Fibroblast of peridontal ligament (primary cell): ENCODE measurements at regions not wholly inside any gene's neighbourhood (a gene's known extent, or its start where the extent isn't known, plus 50 kb on each side); places are given as distances from the start of the nearest gene placed in this dataset.

Source experiments
- DNase-seq: peaks from one replicate; pipeline ENCODE4 v3.0.0-alpha.2; 2010; ENCODE audit errors: extremely low read depth

GRCh38 chr1:218575079-218575478 lies 229.9 kb downstream of the TGFB2 start:
- no peak for DNase-seq

GRCh38 chr1:218575856-218576255 lies 230.7 kb downstream of the TGFB2 start:
- no peak for DNase-seq

GRCh38 chr1:218582646-218583045 lies 237.5 kb downstream of the TGFB2 start:
- no peak for DNase-seq

- no peak for DNase-seq
These were observed 239.5 kb downstream of the TGFB2 start for GRCh38 chr1:218584418-218585155.

DNA sequence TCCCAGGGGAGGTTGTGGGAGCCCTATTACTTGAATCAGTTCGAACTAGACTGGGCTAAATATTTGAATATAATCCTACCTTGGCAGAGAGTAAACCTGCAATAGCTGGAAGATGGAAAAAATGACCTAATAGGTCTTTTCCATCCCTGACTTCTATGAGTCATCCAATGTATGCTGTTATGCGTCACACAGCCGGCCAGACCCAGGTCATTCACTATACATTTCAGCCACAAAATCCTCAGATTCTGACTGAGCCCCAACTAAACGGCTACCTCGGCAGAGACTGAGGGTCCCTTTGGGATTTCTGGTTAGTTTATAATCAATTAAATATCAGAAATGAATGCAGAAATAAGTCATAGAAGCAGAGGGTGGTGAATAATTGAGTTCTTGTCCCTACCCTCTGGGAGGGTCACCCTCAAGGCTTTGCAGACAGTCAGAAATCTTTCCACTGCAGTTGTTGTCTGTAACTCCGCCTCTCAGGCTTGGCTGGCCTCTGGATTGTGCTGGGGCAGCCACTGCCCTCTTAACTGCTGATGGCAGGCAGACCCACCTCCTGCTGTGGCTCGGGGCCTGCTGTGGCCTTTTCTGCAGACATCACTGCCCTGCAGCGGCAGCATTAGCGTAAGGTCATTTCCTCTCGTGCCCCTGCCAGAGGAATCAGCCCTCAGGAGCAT lies 240.5 kb downstream of the TGFB2 start:
- peak; percentile 64 for DNase-seq

DNA sequence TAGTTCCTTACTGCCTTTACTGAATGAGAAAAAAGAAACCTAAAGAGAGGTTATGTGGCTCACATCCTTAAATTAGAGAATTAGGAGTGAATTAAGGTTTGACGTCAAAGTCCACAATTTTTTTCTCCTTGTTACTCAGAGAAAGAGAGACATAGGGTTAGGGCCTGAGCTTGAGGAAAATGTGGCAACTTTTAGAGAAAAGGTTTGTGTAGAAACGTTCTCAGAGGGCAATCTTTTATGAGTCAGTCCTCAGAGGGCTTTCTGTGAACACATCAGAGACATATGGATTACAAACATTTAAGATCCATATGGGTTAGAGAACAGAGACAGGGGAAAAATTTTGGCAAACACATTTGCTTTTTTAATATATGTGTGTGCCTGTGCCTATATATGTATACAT lies 242.8 kb downstream of the TGFB2 start:
- DNase-seq = peak; percentile 29

DNA sequence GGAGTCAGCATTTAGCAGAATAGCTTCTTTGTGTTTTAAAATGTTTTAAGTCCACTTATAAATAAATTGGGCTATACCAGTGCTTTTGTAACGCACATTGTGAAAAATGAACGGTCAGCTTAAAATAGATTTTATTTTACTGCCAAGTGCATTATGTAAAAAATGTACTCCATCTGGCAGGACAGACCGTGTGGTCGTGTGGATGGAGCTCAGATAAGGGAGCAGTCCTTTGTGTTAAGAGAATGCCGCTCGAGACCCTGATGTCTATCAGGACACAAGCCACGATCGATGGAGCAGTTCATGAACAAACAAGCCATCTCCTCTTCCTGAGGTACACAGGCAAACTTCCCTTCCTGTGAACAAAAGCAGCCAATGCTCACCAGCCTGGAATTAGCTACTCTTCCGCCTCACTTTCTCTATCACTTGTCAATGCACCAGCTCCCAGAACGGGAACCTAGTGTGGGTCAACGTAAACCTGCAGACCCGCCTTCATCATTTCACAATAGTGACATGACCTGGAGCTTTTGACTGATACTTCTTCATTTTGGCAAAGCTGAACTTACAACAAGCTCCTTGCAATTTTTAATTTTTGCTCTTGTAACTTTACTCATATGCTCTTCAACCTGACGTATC lies 243.5 kb downstream of the TGFB2 start:
- DNase-seq = no peak

DNA sequence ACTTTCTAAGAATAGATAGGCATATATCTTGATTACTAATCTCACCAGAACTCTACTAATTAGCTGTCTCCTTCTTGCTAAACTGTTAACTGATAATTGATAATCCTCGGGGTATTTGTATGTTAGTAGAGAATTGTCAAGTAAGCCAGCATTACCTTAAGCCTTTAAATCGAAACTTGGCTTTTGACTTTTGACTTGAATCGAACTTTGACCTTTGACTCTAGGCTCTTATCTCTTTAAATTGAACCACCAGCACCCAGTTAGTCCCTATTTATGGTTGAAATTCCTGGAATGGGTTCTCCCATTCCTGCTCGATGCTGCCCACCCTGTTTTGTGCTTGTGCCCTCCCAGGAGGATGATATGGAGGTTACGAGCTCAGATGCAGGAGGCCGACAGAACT lies 244.4 kb downstream of the TGFB2 start:
- no peak for DNase-seq

DNA sequence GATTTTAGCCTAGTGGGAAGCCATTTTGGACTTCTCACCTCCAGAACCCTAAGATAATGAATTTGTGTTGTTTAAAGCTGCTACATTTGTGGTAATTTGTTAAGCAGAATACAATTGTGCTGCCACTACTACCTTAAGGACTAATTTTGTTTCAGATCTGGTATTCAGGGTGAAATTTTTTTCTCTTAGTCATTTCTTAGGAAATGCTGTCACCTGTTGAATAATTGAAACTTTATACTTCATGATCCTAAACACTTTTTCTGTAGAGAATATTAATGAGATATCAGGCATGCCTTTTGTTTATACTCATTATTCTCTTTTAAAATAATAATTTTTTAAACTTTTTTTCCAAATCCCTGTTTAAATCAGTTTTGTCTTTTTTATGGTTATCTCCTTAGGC lies 246.8 kb downstream of the TGFB2 start:
- DNase-seq = no peak

GRCh38 chr1:218592688-218593087 lies 247.6 kb downstream of the TGFB2 start:
- DNase-seq = peak; percentile 24

DNA sequence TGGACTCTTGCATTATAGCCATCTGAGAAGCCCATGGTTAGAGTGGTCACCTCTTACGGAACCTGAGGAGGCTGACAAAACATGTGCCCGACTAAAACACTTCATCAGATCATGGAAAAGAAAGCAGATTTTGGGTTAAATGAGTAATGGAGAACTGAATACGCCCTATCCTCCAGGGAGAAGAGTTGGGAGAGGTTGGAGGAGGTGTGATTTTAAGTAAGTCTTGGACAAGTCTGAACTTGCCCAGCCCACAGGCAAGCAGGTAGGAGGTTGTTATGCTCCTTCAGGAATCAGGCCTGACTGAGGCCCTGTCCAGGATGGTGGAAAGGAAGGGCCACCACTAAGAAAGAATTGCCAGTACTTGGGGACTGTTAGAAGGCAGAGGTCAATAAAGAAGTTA lies 255.8 kb downstream of the TGFB2 start:
- no peak for DNase-seq

DNA sequence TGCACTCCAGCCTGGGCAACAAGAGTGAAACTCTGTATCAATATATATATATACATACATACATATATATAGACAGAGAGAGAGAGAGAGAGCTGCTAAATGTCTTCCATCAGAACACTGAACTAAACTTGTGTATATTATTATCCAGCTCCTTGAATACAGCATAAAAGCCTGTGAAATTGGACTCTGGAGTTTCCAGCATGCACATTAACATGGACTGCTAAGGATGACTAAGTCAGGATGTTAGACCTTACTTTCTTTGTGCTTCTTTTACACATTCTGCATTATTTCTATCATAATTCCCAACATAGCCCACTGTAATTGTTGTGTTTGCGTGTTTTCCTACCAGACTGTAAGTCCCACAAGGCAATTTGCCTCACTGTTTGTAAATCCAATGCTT lies 259.1 kb downstream of the TGFB2 start:
- no peak for DNase-seq

DNA sequence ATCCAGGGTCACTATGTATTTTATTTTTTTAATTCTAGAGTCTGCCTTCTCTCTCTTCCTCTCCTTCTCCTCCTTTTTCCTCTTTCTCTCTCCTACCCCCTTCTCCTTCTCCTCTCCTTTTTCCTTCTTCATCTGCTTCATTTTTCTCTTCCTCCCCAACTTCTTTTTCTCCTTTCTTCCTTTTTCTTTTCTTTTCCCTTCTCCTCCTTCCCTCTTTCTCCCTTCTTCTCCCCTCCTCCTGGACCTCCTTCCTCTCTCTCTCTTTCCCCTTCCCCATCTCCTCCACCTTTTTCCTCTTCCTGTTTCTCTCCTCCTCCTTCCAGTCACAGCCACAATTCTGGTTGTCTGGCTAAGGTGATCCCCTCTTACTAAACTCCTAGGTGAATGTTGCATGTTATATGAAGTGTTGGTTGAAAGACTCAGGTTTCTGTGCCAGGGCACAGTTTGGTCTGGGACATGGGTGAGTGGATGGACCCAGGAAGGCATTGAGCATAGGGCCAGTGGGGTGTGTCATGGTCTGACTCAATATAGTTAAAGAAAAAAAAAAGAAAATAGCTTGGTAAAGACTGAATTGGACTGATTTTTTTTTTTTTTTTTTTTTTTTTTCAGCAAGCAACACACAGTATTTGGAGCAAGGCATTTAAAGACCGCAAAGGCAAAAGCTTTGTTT lies 266.9 kb downstream of the TGFB2 start:
- DNase-seq = no peak

GRCh38 chr1:218613105-218613504 lies 268.0 kb downstream of the TGFB2 start:
- DNase-seq = no peak

DNA sequence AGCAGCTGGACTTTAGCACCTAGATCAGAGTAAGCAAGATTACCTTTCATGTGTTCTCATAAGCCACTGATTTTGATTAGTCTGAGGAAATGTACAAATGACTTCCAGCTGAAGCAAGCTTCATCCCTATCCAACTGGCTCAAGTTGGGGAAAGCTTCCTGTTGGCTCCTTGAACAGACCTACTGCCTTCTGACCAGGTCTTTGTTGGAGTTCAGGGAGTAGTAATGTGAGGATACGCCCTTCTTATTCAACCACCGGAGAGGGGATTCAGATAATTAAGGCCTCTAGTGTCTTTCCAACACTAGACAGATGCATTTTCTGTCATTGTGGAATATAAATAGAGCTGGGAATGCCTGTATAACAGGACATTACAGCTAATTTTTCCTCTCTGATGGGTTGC lies 268.9 kb downstream of the TGFB2 start:
- no peak for DNase-seq

GRCh38 chr1:218616681-218617080 lies 271.5 kb downstream of the TGFB2 start:
- DNase-seq = peak; percentile 45

DNA sequence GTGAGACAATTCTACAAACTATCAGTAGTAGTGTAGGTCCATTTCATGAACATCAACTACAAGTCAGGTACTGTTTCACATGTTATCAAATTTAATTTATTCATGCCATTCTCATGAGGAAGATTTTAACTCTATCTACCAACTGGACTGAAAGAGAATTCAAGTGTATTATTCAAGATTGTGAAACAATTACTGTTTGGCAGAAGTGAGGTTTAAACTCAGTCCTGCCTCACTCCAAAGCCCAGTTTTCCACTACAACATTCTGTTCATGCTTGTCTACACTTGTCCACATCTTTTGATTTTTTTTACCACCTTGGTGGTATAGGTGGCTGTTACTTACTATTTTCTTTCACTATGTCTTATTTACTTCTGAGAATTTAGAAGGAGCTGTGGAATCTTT lies 272.9 kb downstream of the TGFB2 start:
- DNase-seq = peak; percentile 38

DNA sequence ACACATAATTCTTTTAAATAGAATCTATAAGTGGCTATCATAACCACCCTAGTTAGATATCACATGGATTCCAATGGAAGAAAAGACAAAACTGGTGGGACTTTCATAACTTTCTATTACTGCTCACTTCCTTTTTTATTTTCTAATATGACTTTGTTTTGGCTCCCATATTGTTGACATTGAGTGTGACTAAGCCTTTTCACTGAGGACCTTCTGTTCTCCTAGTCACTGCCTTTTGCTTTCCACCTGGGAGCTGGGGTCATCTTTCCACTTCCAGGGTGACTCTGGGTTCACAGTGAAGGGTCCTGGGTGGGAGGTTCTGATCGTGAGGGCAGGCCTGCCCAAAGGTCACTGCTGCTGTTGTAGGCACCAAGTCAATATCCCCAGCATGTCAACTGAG lies 275.8 kb downstream of the TGFB2 start:
- no peak for DNase-seq

GRCh38 chr1:218624052-218624451 lies 278.9 kb downstream of the TGFB2 start:
- DNase-seq = no peak

GRCh38 chr1:218625393-218625792 lies 280.3 kb downstream of the TGFB2 start:
- no peak for DNase-seq

GRCh38 chr1:218633238-218633988 lies 288.3 kb downstream of the TGFB2 start:
- no peak for DNase-seq

- no peak for DNase-seq
These were observed 289.1 kb downstream of the TGFB2 start for GRCh38 chr1:218634212-218634611.
